Activated CD8-positive, alpha-beta memory T cell treated with anti-CD3 and anti-CD28 coated beads, Interleukin-2, amount 50 U/mL, for 48 hours (primary cell): ENCODE measurements at regions not wholly inside any gene's neighbourhood (a gene's known extent, or its start where the extent isn't known, plus 50 kb on each side); places are given as distances from the start of the nearest gene placed in this dataset.
"Not testable (repeated sequence)": the region's sequence is repeated elsewhere in the genome, so short reads cannot be mapped to it uniquely, and the experiment has no call there.

ENCODE experiments used
- DNase-seq: peaks from one replicate; pipeline ENCODE4 v3.0.0-alpha.2; 2020

GRCh38 chr10:9010931-9011670 lies 956.6 kb downstream of the GATA3 start:
- no peak for DNase-seq

- DNase-seq = no peak
Observed at GRCh38 chr10:9012312-9012711, 957.8 kb downstream of the GATA3 start.

- DNase-seq = no peak
Observed at GRCh38 chr10:9015005-9015404, 960.5 kb downstream of the GATA3 start.

GRCh38 chr10:9015447-9015846 lies 961.0 kb downstream of the GATA3 start:
- no peak for DNase-seq

GRCh38 chr10:9016930-9017329 lies 962.4 kb downstream of the GATA3 start:
- no peak for DNase-seq

GRCh38 chr10:9018195-9019173 lies 964.0 kb downstream of the GATA3 start:
- DNase-seq = no peak

- DNase-seq = no peak
Observed at GRCh38 chr10:9023206-9023605, 968.7 kb downstream of the GATA3 start.

- no peak for DNase-seq
Observed at GRCh38 chr10:9024210-9024609, 969.7 kb downstream of the GATA3 start.

- DNase-seq = no peak
Observed at GRCh38 chr10:9028231-9028630, 973.7 kb downstream of the GATA3 start.

- DNase-seq = no peak
Observed at GRCh38 chr10:9035355-9035754, 980.9 kb downstream of the GATA3 start.

GRCh38 chr10:9036711-9037204 lies 982.3 kb downstream of the GATA3 start:
- no peak for DNase-seq

GRCh38 chr10:9038146-9038714 lies 983.7 kb downstream of the GATA3 start:
- no peak for DNase-seq

- no peak for DNase-seq
Observed at GRCh38 chr10:9043466-9043865, 989.0 kb downstream of the GATA3 start.

- no peak for DNase-seq
Observed at GRCh38 chr10:9045311-9045710, 990.8 kb downstream of the GATA3 start.

GRCh38 chr10:9051328-9051974 lies 997.0 kb downstream of the GATA3 start:
- DNase-seq = no peak

GRCh38 chr10:9052767-9053166 lies 998.3 kb downstream of the GATA3 start:
- no peak for DNase-seq

GRCh38 chr10:9056521-9056920 lies 1002.0 kb downstream of the GATA3 start:
- DNase-seq = no peak

- DNase-seq = not testable (repeated sequence)
Observed at GRCh38 chr10:9057293-9057692, 1002.8 kb downstream of the GATA3 start.

GRCh38 chr10:9060314-9060713 lies 1005.8 kb downstream of the GATA3 start:
- DNase-seq = no peak

GRCh38 chr10:9061871-9062270 lies 1007.4 kb downstream of the GATA3 start:
- no peak for DNase-seq

GRCh38 chr10:9066152-9066551 lies 1011.7 kb downstream of the GATA3 start:
- DNase-seq = no peak

- DNase-seq = no peak
Observed at GRCh38 chr10:9068003-9068402, 1013.5 kb downstream of the GATA3 start.

- no peak for DNase-seq
Observed at GRCh38 chr10:9069136-9069535, 1014.6 kb downstream of the GATA3 start.
